Caco-2 (cell line): ENCODE measurements at regions not wholly inside any gene's neighbourhood (a gene's known extent, or its start where the extent isn't known, plus 50 kb on each side); places are given as distances from the start of the nearest gene placed in this dataset.
"Not testable (repeated sequence)": the region's sequence is repeated elsewhere in the genome, so short reads cannot be mapped to it uniquely, and the experiment has no call there.

Source experiments
- BruUV-seq: library from RNA; stranded (reverse); fragments of 400-500 nt; replicated peaks from 2 replicates; lab custom pipeline; 2021; lab: Mats Ljungman, UMichigan
- CTCF ChIA-PET: fragments of 300-600 bp; sonication (Branson Sonifier 250); formaldehyde crosslinking; loops from one replicate; lab custom pipeline; 2022; ENCODE audit warnings: antibody characterized with exemption; lab: Charles Lee
- POLR2A ChIA-PET: fragments of 300-600 bp; sonication (Branson Sonifier 250); formaldehyde crosslinking; loops from one replicate; lab custom pipeline; 2022; ENCODE audit warnings: antibody characterized with exemption; lab: Charles Lee
- DNase-seq, 2 experiments: peaks; one replicate each; pipeline versions ENCODE4 v3.0.0 to v3.0.0-alpha.2; 2020 to 2022
- H3K27me3 ChIP-seq: replicated peaks from 2 replicates; pipeline ENCODE4 v1.6.0; 2011; ENCODE audit warnings: low read length; ENCODE audit not compliant: control insufficient read depth, insufficient read depth
- H3K36me3 ChIP-seq: 2 replicates; pipeline ENCODE4 v1.5.1; 2011; ENCODE audit warnings: low read length; ENCODE audit not compliant: control insufficient read depth, insufficient read depth
- H3K4me1 ChIP-seq: fragments of 250-450 bp; sonication (Bioruptor Pico); 2 replicates; pipeline ENCODE4 v1.5.1; 2020; ENCODE audit warnings: mild to moderate bottlenecking
- H3K4me3 ChIP-seq: 2 replicates; pipeline ENCODE4 v1.5.1; 2011; ENCODE audit warnings: low read depth, mild to moderate bottlenecking, control low read depth, low read length
- H3K9me3 ChIP-seq: fragments of 250-450 bp; sonication (Bioruptor Pico); 2 replicates; pipeline ENCODE4 v1.5.1; 2020; ENCODE audit warnings: mild to moderate bottlenecking, moderate library complexity
- H3K27ac Mint-ChIP-seq: one replicate; pipeline ENCODE4 v1.8.0; 2022; ENCODE audit warnings: mixed read lengths; ENCODE audit not compliant: unreplicated experiment
- H3K27me3 Mint-ChIP-seq: one replicate; pipeline ENCODE4 v1.8.0; 2022; ENCODE audit warnings: mixed read lengths; ENCODE audit not compliant: insufficient read depth, unreplicated experiment
- H3K36me3 Mint-ChIP-seq: one replicate; pipeline ENCODE4 v1.8.0; 2022; ENCODE audit warnings: mild to moderate bottlenecking, mixed read lengths; ENCODE audit not compliant: insufficient read depth, unreplicated experiment
- H3K4me1 Mint-ChIP-seq: one replicate; pipeline ENCODE4 v1.8.0; 2022; ENCODE audit warnings: low read depth, mixed read lengths; ENCODE audit not compliant: unreplicated experiment
- H3K4me3 Mint-ChIP-seq: one replicate; pipeline ENCODE4 v1.8.0; 2022; ENCODE audit warnings: mild to moderate bottlenecking, moderate library complexity, mixed read lengths; ENCODE audit not compliant: unreplicated experiment
- H3K9me3 Mint-ChIP-seq: one replicate; pipeline ENCODE4 v1.8.0; 2022; ENCODE audit warnings: mixed read lengths; ENCODE audit not compliant: unreplicated experiment
- intact Hi-C: fragments of 100-400 bp; cut with micrococcal nuclease; formaldehyde crosslinking; loops from one replicate; pipeline ENCODE4 v1.10.0; 2022; ENCODE audit not compliant: unreplicated experiment
- TF ChIP-seq, protein P1 (sequence below), 2 experiments: fragments of 200-600 bp in 1 of 2; IDR thresholded peaks; 1 replicate in 1 of 2; 2 replicates in 1 of 2; pipeline versions ENCODE4 v1.5.1 to v1.8.0; 2011 to 2022; ENCODE audit warnings: antibody characterized with exemption in 1 of 2, control low read depth in 1 of 2, inconsistent platforms in 1 of 2, low read depth in 1 of 2, low read length in 1 of 2, mild to moderate bottlenecking in 1 of 2, moderate library complexity in 1 of 2; ENCODE audit not compliant: insufficient read depth in 1 of 2, severe bottlenecking in 1 of 2, unreplicated experiment in 1 of 2

DNA sequence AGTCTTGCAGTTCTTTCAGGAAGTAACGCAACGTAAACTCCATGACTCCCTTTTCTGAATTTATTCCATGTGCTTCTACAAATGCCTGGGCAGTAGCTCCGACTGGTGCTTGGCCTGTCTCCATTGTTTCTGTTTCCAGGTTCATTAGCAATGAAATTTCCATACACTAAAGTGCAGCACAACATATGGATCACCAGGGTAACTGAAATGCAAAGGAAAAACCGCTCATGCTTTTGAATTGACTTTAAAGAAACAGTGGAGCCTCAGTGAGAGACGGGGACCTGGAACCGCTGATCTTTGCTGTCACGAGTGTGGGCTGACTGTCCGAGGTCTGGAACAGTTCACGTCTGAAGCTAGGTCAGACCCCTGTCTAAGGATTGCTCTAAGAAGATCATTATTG, 126.5 kb upstream of the IGFBP3 start:
- Histone ChIP-seq H3K4me3 (no peak overlapping the region), H3K27me3 (no peaks in the 10 kb centered on the region), H3K9me3 (no peaks in the 10 kb centered on the region), H3K36me3 (no peaks in the 10 kb centered on the region), H3K4me1 (no peaks in the 10 kb centered on the region)
- Mint-ChIP-seq H3K27ac (no peak overlapping the region), H3K4me1 (no peaks in the 10 kb centered on the region), H3K4me3 (no peak overlapping the region), H3K9me3 (no peaks in the 10 kb centered on the region), H3K36me3 (no peaks in the 10 kb centered on the region), H3K27me3 (peaks cover 8% of the 10 kb centered on the region)
- POLR2A ChIA-PET: no interaction called here
- CTCF ChIA-PET: no interaction called here
- BruUV-seq: no TSS peak
- TF ChIP-seq, protein P1, sequence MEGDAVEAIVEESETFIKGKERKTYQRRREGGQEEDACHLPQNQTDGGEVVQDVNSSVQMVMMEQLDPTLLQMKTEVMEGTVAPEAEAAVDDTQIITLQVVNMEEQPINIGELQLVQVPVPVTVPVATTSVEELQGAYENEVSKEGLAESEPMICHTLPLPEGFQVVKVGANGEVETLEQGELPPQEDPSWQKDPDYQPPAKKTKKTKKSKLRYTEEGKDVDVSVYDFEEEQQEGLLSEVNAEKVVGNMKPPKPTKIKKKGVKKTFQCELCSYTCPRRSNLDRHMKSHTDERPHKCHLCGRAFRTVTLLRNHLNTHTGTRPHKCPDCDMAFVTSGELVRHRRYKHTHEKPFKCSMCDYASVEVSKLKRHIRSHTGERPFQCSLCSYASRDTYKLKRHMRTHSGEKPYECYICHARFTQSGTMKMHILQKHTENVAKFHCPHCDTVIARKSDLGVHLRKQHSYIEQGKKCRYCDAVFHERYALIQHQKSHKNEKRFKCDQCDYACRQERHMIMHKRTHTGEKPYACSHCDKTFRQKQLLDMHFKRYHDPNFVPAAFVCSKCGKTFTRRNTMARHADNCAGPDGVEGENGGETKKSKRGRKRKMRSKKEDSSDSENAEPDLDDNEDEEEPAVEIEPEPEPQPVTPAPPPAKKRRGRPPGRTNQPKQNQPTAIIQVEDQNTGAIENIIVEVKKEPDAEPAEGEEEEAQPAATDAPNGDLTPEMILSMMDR (IDR thresholded peaks at IDR 0.05; ENCODE audit: insufficient read depth in 1 of 2, low read depth in 1 of 2, low read length in 1 of 2, severe bottlenecking in 1 of 2, unreplicated experiment in 1 of 2): no peak
- no peak for DNase-seq
- intact Hi-C loops: no loop called here

DNA sequence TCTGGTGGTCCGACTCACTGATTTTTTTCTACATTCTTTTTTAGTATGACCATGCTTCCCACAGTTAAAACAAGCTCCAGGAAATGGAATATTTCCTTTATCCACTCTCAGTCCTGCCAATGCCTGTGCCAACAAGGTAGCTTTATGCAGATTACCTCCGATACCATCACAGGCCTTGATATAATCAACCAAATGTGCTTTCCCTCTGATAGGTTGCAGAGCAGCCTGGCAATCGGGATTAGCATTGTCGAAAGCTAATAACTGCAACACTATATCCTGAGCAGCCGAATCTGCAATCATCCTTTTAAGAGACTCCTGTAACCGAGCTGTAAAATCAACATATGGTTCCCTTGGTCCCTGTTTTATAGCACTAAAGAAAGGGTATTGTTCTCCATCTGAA, 122.3 kb upstream of the IGFBP3 start:
- CTCF ChIA-PET, H3K36me3 ChIP-seq, intact Hi-C loops, H3K9me3 ChIP-seq, H3K27me3 Mint-ChIP-seq, H3K36me3 Mint-ChIP-seq, H3K4me1 Mint-ChIP-seq, H3K9me3 Mint-ChIP-seq, H3K4me3 Mint-ChIP-seq, BruUV-seq, POLR2A ChIA-PET, H3K4me3 ChIP-seq, H3K27ac Mint-ChIP-seq, H3K27me3 ChIP-seq, H3K4me1 ChIP-seq, DNase-seq: not testable (repeated sequence)

DNA sequence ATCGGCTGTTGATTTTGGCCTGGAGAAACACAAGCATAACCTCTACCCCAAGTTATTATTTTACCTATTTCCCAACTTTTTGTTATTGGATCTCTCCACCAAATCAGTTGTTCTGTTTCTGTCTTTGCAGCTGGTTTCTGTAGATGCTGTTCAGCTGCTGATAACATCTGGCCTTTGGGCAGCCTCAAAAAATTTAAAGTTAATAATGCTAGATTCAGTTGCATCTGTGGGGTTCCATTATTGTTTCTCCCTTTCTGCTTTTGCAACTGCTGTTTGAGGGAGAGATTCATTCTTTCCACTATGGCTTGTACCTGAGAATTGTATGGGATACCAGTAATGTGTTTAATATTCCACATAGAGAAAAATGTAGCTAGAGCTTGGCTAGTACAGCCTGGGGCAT, 118.7 kb upstream of the IGFBP3 start:
- CTCF ChIA-PET, H3K27ac Mint-ChIP-seq, H3K4me3 Mint-ChIP-seq, H3K4me3 ChIP-seq, H3K36me3 Mint-ChIP-seq, BruUV-seq, POLR2A ChIA-PET, DNase-seq, H3K4me1 ChIP-seq, H3K27me3 ChIP-seq, intact Hi-C loops, H3K9me3 ChIP-seq, H3K4me1 Mint-ChIP-seq, H3K36me3 ChIP-seq, H3K27me3 Mint-ChIP-seq, H3K9me3 Mint-ChIP-seq: not testable (repeated sequence)

DNA sequence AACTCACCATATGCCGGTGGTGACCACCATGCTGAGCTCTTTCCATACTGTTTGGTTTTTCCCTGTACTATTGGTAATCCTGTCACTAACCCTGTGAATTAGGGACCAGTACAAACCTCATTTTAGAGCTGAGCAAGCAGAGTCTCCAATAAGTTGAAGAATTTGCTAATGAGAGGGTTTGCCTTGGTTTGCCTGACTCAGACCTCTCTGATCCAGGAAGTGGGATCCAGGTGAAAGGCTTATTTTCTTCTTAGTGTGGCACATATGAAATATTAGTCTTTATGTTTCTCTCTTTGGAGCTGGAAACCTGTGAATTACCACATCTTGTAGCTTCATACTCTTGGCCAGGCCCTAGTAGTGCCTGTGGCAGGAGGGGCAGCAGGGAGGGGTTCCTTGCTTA, 114.1 kb upstream of the IGFBP3 start:
- no peaks in the 10 kb centered on the region for H3K27me3 ChIP-seq
- ChIA-PET CTCF (no interaction called here), POLR2A (no interaction called here)
- H3K4me3 ChIP-seq: no peak overlapping the region
- intact Hi-C loops: no loop called here
- Mint-ChIP-seq H3K36me3 (no peaks in the 10 kb centered on the region), H3K9me3 (no peaks in the 10 kb centered on the region), H3K27me3 (no peaks in the 10 kb centered on the region), H3K4me3 (no peak overlapping the region), H3K27ac (no peak overlapping the region), H3K4me1 (no peaks in the 10 kb centered on the region)
- DNase-seq: no peak
- H3K4me1 ChIP-seq: no peaks in the 10 kb centered on the region; the same call in 1 of the 2 replicates
- TF ChIP-seq, protein P1 (IDR thresholded peaks at IDR 0.05; ENCODE audit: insufficient read depth in 1 of 2, low read depth in 1 of 2, low read length in 1 of 2, severe bottlenecking in 1 of 2, unreplicated experiment in 1 of 2): no peak
- no peaks in the 10 kb centered on the region for H3K9me3 ChIP-seq
- BruUV-seq: no TSS peak
- H3K36me3 ChIP-seq: no peaks in the 10 kb centered on the region
